Adrenal gland (tissue), 5 donors: ENCODE measurements at regions not wholly inside any gene's neighbourhood (a gene's known extent, or its start where the extent isn't known, plus 50 kb on each side); places are given as distances from the start of the nearest gene placed in this dataset.

ENCODE experiments used
- POLR2A ChIP-seq, 2 donors: fragments of 450-650 bp; IDR thresholded peaks; one replicate each; pipeline ENCODE4 v1.6.1; 2017; ENCODE audit warnings: antibody characterized with exemption in 2 of 2, mild to moderate bottlenecking in 2 of 2, moderate library complexity in 1 of 2
- TF ChIP-seq, protein P1 (sequence below), 6 experiments: fragments of 450-650 bp in 4 of 6; fragments of 200-600 bp in 2 of 6; sonication (generic) in 1 of 6; IDR thresholded peaks; 1 replicate in 5 of 6; 2 replicates in 1 of 6; pipeline versions ENCODE4 v1.5.1 to v1.8.0; 2016 to 2021; ENCODE audit warnings: antibody characterized with exemption in 6 of 6, mild to moderate bottlenecking in 2 of 6, moderate library complexity in 1 of 6
- donor health status: DM: no; HTN: no; CAD: no.

DNA sequence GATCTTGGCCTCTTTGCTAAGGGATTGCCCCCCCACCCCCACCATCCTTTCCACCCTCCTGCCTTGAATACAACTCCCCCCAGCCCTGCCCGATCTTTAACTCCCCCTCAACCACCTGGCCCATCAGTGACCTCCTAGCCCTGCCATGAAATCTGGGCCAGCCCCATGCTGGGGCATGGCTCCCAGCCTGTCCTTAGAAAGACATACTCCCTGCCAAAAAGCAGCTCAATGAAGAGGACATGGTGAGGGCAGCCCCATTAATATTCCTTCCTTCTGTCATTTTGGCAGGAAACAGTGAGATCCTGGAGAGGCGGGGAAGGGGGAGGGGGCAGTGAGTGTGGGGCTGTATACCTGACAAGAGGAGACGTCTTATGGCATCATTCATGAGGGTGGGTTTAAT is 66.8 kb upstream of the DISP3 start:
- TF ChIP-seq, protein P1, sequence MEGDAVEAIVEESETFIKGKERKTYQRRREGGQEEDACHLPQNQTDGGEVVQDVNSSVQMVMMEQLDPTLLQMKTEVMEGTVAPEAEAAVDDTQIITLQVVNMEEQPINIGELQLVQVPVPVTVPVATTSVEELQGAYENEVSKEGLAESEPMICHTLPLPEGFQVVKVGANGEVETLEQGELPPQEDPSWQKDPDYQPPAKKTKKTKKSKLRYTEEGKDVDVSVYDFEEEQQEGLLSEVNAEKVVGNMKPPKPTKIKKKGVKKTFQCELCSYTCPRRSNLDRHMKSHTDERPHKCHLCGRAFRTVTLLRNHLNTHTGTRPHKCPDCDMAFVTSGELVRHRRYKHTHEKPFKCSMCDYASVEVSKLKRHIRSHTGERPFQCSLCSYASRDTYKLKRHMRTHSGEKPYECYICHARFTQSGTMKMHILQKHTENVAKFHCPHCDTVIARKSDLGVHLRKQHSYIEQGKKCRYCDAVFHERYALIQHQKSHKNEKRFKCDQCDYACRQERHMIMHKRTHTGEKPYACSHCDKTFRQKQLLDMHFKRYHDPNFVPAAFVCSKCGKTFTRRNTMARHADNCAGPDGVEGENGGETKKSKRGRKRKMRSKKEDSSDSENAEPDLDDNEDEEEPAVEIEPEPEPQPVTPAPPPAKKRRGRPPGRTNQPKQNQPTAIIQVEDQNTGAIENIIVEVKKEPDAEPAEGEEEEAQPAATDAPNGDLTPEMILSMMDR (IDR thresholded peaks at IDR 0.05), result no peak
- TF ChIP-seq POLR2A (IDR thresholded peaks at IDR 0.05), result no peak
